ENCODE measurements at regions not wholly inside any gene's neighbourhood (a gene's known extent, or its start where the extent isn't known, plus 50 kb on each side); places are given as distances from the start of the nearest gene placed in this dataset.

DNA sequence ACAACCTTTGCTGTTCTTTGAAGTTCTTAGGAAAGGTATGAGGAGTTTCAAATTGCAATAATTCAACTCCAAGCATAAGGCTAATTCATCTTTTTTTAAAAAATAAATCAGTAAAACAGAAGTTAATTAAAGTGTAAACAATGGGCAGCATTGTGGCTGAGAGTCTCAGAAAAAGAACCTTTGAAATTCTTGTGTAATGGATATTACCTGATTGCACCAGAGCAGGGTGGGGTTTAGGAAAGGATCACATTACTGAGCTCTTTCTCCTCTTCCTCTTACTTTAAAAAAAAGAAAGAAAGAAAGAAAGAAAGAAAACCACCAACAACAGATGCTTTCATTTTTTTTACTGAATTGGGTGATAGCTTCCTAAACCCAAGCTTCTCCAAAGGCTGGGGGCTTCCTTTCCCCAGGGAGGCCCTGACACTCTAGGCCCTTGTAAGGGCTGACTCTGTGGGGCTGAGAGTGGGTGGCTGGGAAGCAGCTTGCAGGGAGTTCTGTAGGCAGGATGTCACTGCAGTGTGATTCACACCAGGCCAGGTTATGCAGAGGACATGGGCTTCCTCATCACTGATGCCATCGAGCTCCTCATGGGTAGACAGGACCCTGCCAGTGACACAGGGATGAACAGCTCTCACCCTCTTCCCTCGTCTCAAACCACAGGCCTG is 564.5 kb downstream of the FGF9 start:
- no peak for DNase-seq (ENCODE audit: low spot score)

DNA sequence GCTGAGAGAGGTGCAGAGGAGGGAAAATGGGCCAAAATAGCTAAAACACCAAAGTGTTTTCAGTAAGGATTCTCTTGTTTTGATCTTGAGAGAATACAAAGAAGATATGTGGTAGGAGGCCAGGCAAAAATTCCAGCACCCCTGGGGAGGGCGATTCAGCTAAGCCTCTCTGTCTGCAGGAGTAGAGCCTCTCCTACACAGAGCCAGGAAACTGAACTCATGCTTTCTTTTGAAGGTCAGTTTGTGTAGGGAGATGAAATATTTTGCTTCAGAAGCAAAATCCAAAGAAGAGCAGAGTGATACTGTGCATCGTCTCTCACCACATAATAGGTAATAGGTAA is 565.0 kb downstream of the FGF9 start:
- DNase-seq (ENCODE audit: low spot score): no peak

DNA sequence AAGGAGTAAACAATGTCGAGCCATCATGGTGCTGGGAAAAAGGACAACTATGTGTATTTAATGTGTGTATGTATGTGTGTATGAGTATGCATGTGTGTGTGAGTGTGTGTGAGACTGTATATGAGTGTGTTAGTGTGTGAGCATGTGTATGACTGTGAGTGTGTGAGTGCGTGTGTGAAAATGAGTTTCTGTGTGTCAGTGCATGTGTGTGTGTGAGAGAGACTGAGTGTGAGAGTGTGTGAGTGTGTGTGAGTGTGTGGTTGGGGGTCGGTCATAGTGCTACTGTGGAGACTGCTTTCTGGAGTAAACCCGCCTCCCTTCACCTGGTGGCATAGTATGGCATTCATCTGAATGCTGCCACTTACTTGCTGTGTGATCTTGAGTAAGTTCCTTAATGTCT is 567.4 kb downstream of the FGF9 start:
- no peak for DNase-seq (ENCODE audit: low spot score)

DNA sequence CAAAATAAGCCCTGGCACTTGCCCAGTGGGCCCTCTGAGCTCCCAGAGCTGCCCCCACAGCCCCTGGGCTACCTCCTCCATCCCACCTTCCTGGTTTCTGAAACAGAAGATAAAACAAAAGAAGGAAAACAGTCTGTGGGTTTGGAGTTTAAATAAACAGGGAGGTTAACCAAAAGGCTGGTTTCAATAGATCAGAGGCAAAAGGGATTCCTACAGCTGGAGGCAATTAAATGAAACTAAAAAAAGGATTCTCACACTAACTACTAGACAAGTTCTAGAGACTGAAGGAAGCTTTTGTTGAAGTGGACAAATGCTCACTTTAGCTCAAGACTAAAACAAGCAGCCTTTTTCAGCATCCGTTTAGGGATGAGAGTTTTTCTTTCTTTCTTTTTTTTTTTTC is 569.8 kb downstream of the FGF9 start:
- DNase-seq (ENCODE audit: low spot score): peak; percentile 11

DNA sequence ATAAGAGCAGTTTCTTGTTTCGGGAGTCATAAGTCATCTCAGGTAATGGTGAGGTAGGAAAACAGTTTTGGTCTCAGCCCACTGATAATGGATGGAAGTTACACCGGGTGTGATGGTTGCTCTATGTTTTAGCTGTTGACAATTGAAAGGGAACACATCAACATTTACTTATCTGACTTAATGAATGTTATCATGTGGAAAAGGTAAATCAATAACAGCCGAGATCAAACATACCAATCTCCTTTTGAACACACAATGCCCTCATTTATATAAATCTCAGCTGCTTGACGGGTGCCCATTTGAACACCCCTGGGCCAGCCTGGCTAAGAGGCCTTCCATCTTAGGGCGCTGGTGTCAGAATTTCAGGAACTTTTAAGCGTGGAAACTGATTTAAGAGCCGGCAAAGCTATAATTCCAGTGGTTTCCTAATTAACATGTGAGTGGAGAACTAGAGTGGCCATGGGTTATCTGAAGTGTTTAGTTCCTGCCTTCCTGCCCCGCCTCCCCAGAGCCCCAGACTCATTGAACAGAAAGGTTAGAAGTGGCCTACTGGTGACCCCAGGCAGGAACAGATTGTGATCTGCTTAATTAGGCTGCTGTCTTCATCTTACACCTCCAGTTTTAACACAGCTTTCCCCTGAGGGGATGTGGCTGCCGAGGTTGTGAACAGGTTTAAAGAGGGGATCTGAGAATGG is 572.7 kb downstream of the FGF9 start:
- DNase-seq (ENCODE audit: low spot score): no peak

DNA sequence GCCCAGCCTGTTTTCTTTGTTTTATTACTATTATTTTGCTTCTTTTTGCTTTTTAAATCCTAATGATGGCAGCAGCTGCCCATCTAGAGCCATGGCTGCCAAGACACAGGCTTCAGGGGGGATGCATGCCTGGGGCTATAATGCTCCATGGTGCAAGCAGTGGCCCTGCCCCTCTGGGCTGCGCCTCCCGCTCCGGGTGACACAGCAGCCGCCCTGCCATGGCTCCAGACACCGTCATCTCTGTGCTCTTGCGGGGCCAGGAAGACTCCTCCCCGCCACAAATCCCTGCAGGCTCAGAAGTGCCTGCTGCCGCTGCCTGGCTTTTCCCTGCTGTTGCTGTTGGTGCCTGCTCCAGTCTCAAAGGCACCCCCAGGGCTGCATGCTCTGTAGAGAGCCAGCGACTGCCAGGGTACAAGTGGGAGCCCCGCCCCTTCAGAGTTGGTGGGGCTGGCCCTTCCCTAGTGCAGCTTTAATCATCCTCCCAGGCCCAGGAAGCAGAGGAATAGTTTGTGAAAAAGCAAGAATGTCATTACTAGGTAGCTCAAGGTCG is 581.5 kb downstream of the FGF9 start:
- DNase-seq (ENCODE audit: low spot score): no peak

DNA sequence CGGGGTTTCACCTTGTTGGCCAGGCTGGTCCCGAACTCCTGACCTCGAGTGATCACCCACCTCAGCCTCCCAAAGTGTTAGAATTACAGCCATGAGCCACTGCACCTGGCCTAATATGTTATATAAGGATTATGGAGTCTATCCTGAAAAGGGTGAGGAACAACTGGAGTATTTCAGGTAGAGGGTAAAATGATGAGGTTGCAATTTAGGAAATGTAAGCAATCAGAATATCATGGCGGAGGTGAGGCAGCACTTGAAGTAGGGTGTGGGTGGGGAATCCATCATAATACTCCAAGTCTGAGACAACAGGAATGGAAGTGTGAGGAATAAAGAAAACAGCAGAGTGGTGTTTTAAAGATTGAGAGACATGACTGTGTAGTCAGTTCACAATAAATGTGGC is 582.2 kb downstream of the FGF9 start:
- no peak for DNase-seq (ENCODE audit: low spot score)

DNA sequence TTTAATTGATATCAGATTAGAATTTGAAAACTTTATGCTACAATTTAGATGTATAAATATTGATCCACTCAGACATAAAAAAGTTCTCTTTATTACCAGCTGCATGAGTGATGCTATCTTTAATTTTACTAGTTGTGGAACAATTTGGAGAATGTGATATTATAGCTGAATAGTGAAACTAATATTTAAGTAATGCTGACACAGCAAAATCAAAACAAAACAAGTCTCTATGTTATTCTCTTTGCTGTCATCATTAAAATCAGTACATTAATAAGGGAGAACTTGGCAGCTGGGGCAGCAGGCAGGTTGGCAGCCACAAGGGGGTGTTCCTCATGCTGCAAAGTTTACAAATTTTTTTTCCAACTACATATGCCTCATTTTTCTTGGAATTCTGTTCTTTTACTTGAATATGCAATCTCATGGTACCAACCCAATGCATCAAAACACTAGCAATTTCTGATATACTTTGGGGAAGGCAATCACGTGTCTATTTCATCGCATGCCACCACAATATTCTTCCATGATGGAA is 585.3 kb downstream of the FGF9 start:
- no peak for DNase-seq (ENCODE audit: low spot score)

DNA sequence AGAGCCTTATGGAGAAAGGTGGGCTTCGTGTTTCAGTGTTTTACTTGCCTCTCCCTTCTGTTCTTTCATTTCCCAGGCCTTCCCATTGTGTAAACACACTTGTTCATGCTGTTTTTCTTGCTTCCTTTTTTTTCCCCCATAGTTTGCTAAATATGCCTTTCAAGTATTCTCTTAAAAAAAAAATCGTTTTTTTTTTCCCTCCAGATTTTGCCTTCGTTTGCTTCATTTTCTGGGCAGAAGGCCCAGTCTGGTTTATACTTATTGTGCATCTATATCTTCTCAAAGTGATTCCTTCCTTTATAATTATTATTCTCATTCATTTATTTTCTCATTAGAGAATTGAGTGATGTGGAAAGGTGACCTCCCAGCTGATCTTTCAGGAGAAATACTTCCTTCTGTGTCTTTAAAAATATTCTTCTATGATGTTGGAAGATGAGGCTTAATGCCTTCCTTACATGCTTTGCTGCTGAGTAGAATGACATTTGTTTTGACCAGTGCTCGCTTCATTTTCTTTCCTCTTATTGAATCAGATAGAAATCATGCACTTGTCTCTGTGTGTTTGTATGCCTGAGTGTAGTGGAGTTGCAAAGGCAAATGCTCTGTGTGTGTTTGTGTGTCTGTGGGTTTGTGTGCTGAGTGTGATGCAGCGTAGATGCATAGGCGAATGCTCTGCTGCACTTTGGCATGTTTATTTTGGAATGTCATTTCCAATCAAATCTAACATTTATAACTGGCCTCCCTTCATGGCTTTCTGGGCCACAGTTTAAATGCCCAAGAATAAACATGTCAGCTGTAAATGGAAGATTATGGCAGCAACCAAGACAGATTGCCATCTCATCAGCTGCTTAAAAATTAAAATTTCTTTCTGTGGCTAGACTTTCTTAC is 591.4 kb downstream of the FGF9 start:
- no peak for DNase-seq (ENCODE audit: low spot score)

DNA sequence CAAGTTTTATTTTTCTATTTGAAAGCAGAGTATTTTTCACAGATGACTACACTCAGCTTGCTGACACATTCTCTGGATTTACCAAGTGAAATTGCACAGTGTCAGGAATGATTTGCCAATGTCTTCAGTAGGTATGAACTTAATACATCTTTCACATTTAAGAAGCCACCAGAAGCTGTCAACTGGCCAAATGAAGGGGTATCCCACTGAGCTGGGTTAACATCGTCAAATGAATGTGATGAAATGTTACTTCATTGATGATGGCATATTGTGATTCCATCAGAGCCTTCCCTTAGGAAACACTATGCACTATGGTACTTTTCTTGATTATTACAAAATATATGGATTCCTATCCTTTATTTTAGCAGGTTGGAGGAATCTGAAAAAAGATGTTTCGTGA is 592.3 kb downstream of the FGF9 start:
- DNase-seq (ENCODE audit: low spot score): no peak

DNA sequence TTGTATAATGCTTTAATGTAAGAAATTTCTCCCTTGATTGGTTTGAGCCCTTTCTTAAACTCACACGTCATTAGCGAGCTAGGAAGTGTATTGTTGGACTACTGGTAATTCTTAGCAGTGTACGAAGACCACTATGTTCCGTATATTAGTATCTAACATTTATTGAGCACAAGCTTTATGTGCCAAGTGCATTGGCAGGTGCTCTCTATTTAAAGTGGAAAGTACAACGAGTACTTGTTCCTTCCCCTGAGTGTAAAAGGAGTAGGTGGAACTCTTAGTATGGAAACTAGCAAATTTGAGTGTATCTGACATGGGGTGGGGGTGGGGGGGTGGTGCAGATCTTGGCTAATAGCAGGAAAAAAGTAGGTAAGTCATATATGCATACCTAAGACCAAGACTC is 594.7 kb downstream of the FGF9 start:
- DNase-seq (ENCODE audit: low spot score): no peak

DNA sequence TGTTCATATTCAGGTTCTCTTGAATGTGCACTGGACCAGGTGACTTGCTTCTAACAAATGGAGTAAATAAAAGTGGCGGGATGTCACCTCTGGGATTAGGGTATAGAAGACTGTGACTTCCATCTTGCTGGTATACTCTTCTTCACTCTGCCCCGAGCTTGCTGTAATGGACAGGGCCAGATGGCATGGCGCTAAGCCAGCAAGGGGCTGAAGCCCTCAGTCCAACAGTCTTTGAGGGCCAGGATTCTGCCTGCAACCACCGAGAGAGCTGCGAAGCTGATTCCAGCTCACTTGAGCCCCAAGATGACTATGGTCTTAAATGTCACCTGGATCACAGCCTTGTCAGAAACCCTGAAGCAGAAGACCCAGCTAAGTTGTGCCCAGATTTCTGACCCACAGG is 600.0 kb downstream of the FGF9 start:
- no peak for DNase-seq (ENCODE audit: low spot score)

DNA sequence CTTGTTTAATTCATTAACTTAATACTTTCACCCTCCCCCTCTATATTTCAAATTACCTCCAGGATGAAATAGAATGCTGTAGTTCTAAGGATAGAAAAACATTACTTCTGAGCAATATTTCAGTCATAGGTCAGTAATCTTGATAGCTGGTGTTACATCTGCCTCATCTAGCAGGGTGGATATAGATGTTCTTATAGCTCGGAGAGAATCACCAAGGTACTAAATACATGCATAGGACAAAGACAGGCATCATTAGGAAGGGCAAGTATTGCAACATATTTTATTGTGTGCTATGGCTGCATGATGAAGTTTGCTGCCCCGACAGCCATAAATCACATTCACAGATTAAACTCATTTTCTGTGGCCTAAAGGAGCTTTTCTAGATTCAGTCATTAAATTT is 601.0 kb downstream of the FGF9 start:
- DNase-seq (ENCODE audit: low spot score): no peak

DNA sequence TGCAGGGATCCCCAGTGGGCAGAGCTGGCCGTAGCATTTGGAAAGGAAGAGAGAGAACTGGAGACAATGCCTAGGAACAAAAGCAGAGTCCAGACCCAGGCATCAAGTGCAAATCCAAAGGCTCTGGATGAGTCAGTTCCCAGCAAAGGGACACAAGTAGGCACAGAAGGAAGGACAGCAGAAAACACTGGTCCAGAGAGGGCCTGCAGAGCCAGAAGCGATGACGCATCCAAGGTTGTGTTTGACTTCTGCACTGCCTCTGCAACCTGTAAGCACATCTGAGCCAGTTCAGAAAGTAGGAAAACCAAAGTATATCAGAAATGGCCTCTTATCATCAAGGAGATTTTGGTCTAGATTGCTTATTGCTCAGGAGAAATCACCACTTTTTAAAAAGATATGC is 604.5 kb downstream of the FGF9 start:
- DNase-seq (ENCODE audit: low spot score): no peak

DNA sequence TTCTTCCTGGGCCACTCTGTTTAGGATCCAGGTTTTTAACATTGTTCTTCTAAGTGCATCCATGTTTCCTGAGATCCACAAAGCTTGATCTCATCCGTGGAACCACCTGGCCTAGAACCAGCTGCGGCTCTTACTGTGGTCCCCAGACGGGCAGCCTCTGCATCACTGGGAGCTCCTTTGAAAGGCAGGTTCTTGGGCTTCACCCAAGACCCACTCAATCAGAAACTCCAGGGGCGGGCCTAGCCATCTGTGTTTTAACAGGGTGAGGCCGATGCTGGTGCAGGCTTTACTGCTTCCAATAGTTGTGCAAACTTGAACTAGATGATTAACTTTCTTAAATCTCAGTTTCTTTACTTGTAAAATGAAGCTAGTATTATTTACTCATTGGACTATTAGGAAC is 605.7 kb downstream of the FGF9 start:
- DNase-seq (ENCODE audit: low spot score): no peak

DNA sequence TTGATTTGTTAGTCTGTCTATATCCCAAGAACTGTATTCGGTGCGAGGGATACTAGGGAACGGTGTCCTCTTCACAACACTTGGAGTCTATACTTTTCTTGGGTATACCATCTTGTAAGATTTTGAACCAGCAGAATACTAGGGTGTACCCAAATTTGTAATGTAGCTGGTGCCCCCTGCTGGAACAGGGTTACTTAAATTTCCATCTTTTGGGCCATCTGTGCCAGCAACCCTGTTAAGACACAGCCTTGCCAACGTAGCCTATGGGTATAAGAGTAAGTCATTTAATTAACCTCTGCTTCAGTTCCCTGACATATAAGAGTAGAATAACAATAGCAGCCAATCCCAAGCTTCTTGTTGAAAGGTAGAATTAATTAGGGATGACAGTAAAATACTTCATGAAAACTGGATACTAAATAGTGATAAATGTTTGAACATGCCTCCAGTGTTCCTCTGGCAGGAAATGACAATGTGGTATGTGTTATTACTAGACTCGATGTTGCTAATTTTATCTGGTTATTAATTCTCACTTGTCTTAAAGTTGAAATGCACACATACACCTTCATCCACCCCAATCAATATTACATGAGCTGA is 607.6 kb downstream of the FGF9 start:
- no peak for DNase-seq (ENCODE audit: low spot score)

DNA sequence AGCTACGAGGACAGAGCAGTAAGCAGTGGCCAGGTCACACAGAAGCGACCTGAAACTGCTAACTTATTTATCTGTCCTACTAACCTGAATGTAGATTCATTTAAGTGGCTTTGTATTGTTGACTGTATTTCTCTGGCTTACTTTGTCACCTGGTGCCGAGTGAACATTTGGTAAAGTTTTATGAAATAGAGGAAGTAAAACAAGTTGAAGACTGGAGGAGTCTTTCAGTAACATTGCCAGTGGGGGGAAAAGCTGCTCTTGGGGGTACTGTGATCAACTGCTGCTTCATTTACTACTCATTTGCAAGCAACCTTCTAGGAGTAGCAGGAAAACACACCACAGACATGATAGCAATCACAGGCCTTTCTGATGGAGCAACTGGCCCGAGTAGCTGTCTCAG is 615.0 kb downstream of the FGF9 start:
- DNase-seq (ENCODE audit: low spot score): no peak

DNA sequence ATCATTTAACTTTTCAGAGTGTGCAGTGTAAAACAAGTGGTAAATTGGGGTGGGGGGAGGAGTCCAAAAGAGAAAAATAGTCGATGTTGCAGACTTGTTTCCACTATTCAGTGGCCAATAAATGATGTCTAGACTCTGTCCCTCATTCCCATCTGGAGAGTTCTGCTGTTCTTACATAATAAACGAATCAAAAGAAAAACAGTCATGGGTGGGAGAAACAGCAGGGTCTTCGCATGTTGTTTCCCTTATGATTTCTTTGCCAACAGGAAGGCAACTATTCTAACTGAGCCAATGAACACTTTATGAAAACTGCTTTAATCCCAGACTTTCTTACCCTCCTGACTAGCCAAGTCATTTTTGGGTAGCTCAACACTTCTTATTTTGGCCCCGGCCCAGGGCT is 615.5 kb downstream of the FGF9 start:
- DNase-seq (ENCODE audit: low spot score): no peak

DNA sequence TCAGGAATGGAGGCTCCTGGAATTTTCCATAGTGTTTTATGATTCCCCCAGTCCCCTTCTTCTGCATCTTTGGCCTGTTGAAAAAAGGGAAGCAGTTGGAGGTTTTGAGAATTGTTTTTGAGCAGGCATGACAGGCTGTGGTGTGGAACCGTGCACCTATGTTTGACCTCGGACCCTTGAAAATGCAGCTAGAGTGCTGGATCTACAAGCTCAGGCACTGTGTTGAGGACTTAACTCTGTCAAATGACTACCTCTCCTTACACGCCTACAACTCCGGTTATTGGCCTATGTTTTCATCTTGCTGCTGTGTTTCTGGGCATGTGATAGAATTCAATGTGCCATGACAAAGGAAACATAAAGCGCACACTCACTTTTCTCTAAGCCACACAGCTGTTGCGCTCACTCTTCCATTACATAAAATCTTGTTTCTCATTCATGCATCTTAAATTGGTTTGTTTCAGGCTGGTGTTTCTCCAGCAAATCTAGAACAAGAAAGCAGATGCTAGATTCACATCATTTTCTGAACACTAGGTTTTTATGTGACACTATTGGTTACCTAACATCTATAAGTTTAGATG is 616.6 kb downstream of the FGF9 start:
- DNase-seq (ENCODE audit: low spot score): no peak

DNA sequence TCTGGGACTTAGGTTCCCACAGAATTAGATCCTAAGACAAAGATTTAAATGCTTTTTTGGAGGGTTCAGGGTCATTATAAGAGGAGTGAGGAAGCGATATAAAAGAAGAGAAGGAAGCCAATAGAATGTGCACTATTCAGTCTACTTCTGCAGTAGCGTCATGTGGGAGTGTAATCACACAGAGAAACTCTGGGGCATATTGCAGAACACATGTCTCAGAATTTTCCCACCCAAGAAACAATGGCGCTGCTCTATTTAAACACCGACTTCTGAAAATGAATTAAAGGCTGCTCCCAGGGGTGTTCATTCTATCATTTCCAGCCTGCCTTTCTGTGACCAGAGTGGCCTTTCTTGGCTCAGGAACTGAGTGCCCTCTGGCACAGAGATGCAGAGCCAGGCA is 617.6 kb downstream of the FGF9 start:
- no peak for DNase-seq (ENCODE audit: low spot score)

DNA sequence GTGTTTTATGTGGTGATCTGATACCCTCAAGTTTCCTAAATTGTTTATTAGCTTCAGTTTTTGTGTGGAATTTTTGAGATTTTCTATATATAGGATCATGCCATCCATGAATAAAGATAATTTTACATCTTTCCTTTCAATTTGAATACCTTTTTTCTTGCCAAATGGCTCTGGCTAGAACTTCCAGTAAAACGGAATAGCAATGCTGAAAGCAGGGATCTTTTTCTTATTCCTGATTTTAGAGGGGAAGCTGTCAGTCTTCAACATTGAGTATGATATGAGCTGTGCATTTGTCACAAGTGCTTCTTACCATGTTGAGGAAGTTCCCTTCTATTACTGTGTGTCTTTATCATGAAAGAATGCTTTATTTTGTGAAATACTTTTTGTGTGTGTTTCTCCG is 618.8 kb downstream of the FGF9 start:
- DNase-seq (ENCODE audit: low spot score): no peak

DNA sequence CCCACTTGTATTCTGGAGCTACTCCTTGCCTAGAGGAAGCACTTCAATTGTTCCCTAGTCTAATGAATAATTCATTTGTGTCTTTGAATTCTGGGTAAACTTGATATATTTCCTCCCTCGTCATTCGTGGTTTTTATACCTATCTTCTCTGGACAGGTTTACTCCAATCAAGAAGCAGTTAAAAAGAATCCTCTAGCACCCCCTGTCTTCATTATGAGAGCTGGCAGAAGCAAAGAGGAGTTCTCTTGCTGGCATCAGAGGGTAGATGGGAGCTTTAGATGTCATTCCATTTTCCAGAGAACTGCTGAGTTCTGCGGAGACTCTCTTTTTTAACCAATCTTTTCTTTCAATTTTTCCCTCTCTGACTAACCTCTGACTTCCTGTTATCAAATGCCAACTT is 627.7 kb downstream of the FGF9 start:
- DNase-seq (ENCODE audit: low spot score): no peak
